HUDEP-2 (cell line): ENCODE measurements at regions not wholly inside any gene's neighbourhood (a gene's known extent, or its start where the extent isn't known, plus 50 kb on each side); places are given as distances from the start of the nearest gene placed in this dataset.

ENCODE experiments used
- DNase-seq, 76 experiments: peaks; one replicate each; lab custom pipeline; 2025; ENCODE audit not compliant: unreplicated experiment in 76 of 76; lab: John Stamatoyannopoulos, UW

DNA sequence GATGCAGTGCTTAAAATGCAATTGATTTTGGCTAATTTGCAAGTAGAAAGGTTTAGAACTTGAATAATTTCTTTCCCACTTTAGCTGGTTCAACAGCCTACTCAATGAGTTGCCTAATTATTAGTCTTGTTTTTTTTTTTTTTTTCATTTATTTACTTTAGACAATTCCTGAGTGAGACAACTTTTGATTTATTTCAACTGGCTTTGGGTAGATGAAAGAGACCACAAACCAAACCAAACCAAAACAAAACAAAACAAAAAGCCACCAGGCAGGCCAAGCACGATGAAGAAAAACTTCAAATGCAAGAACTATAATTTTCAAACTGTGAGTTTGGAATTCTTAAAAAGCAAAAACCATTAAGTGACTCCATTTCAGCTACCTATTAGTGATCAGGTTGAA, 469.9 kb downstream of the GBE1 start:
- no peak for DNase-seq

DNA sequence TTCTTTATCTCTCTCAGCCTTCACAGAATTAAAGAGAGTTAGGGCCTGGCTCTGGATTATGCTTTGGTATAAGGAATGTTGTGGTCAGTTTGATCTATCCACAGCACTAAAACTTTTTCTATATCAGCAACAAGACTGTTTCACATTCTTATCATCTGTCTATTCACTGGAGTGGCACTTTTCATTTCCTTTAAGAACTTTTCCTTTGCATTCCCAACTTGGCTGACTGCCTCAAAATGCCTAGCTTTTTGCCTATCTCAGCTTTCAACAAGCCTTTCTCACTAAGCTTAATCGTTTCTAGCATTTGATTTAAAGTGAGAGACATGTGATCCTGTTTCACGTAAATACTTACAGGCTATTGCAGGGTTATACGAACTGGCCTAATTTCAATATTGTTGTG, 471.8 kb downstream of the GBE1 start:
- DNase-seq: no peak

DNA sequence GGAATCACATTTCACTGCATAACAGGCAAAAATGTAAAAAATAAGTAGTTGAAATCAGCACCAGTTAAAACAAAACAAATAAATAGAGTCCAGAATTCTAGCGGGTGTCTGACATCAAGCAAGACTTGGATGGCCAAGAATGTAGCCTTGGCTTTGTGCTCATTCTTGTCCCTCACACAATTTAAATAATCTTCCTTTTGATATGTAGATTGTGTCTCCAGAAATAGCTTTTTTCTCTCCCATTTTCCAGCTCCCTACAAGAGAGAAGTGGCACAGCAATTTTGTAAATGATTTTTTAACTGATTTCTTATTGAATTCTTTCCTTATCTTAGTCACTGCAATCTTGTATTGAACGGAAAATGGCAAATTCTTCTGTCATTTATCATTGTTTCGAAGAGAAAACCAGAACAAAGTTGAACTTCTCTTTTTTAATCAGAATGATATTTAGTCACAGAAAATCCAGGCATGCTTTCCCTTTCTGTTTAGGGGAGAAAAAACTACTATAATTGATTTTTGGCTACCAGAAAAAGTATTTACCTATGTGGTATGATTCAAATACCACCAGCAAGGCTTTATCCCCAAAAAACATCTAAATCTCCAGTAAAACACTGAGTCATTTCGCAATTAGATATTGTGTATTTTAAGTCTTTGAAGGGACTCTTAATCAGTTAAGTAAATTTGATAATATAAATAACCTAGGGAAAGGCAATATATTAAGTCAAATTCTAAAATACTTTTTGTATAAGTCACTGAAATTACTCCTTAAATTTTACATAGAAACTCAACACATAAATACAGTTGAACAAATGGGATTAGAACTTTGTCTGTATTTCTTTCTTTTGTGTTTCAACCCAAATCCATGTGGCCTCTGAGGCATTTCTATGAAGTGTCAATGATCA, 481.7 kb downstream of the GBE1 start:
- no peak for DNase-seq

- DNase-seq: no peak
Observed at GRCh38 chr3:81277853-81278252, 483.6 kb downstream of the GBE1 start.

GRCh38 chr3:81274671-81275070, 486.8 kb downstream of the GBE1 start:
- DNase-seq: no peak

DNA sequence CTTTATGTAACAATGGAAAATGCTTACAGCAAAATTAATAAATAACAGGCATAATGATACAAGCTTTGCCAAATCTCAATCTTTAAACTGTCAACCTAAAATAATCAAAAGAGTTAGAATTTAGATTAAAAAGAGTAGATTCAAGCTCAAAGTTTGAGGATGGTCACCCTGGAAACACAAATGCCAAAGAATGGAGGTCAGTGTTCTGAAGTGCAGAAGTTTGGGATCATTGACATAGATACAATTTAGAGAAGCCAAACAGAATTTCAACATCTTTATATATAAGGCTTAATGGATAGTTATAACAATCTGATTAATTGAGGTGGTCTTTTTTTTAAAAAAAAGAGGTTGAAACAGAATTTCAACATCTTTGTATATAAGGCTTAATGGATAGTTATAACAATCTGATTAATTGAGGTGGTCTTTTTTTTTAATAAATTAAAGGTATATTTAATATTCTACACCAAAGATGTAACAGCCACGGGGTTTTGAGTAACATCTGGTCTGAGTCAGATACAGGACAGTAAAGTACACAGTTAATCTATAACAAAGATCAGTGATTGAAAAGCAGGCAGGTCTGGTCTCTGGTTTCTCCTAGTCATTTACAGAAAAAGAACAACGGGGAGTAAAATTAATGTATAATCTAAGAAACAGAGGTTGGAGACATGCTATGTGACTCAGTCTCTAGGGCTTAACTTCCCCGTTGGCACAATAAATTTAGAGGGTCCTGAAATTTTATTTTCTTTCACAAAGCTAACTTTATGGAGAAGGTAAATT, 490.7 kb downstream of the GBE1 start:
- DNase-seq: peak in 1 of 76 experiments; percentile 18

DNA sequence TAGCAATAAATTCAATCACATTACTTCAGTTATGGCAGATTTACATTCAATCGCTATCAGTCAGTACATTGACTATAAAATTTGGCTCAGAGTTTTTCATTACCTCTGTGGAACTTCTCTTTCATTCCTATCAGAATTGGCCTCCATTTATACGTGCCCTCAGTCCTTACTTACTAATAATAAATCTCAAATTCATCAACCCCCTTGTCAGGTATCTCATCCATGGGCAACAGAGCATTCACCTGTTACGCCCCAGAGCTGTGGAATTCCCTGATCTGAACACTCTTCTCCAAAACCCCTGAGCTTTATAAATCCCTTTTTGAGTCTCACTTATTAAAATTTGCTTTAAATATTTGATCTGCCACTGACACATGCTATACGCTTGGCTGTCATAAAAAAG, 492.9 kb downstream of the GBE1 start:
- DNase-seq: no peak

- no peak for DNase-seq
Observed at GRCh38 chr3:81261996-81262395, 499.4 kb downstream of the GBE1 start.

DNA sequence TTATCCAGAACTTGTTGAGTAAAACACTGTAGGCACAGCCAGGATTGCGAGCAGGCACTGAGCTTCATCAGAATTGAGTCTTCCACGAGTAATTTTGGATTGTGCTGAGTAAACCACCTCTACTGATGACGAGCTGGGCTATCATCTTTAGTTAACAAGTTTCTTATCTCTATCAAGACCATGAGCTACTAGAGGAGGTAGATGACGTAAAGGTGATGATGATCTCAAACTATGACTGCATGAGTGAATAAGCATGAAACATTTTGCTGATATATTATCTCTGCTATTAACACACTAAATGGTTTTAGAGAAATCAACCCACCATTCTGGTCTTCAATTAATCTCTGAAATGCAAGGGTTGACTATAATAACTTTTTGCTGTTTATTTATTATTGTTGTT, 506.0 kb downstream of the GBE1 start:
- DNase-seq: no peak

DNA sequence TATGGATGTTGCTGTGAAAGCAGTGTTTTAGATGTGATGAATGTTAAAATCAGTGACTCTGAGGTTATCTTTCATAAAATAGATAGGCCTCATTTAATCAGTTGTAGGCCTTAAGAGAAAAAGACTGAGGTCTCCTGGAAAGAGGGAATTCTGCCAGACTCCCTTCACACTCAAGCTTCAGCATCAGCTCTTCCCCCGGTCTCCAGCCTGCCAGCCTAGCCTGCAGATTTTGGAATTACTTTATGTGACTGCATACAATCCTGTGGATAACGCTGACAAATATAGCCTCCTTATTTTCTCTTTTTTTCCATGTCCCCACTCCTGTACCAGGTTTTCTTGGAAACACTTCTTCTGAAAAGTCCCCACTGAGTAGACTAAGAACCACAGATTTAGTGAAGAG, 510.3 kb downstream of the GBE1 start:
- DNase-seq: no peak

- DNase-seq: no peak
Observed at GRCh38 chr3:81249540-81250029, 511.9 kb downstream of the GBE1 start.

DNA sequence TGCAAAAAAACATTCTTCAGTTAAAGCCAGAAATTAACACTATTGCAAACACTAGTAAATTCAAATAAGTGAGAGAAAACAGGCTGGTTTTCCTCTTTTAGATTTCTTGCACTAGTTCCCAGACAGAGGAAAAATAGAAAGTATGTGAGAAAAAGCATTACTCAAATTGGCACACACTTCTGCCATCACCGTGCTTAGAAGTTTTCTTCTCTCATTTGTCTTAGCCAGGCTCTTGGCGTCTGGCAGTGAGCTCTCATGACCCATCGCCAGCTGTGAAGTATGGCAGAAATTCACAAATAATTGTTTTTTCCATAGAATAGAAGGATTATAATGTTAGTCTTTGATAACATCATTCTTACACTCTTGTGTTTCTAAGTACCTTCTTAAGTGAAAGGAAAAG, 515.9 kb downstream of the GBE1 start:
- DNase-seq: no peak

- DNase-seq: no peak
Observed at GRCh38 chr3:81245043-81245442, 516.4 kb downstream of the GBE1 start.

- DNase-seq: no peak
Observed at GRCh38 chr3:81244231-81244630, 517.2 kb downstream of the GBE1 start.

DNA sequence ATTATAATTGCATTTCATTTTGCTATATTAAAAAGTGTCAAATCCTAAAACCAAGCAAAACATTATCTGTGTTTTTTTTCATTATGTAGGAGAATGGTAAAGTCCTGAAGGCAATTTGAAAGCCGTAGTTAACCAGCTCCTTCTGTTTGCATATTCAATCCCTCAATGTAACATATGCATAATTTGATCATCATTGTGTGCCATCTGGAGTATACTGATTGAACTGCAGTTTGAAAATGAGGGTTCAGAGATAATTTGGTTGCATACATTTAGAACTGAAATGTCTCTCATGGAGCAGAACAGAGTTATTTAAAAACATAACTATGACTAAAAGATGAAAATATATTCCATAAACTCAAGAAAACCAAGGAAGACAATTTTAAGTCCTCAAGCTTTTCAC, 518.6 kb downstream of the GBE1 start:
- peak in 2 of 76 experiments; percentile 4 to 35 for DNase-seq

GRCh38 chr3:81237181-81237580, 524.3 kb downstream of the GBE1 start:
- DNase-seq: no peak

GRCh38 chr3:81218023-81218422, 543.4 kb downstream of the GBE1 start:
- DNase-seq: peak in 1 of 76 experiments; percentile 4

DNA sequence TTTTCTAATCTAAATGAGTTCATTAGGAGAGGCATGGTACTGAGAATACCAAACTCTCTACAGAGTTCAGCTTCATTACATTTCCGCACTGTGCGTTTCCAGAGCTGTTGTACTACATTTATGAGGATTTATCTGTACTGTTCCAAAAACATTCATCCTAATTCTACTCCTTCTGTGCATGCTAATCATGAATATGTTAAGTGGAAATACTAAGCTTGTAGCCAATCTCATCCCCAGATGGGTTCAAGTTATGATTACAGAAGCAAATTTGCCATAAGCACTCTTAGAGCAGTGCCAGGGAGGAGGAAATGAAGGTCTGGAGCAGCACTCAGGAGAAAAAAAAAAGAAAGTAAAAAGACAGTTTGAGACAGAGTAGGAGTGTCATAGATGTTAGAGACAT, 544.3 kb downstream of the GBE1 start:
- no peak for DNase-seq

GRCh38 chr3:81216192-81216591, 545.3 kb downstream of the GBE1 start:
- DNase-seq: no peak

- no peak for DNase-seq
Observed at GRCh38 chr3:81214631-81215030, 546.8 kb downstream of the GBE1 start.

DNA sequence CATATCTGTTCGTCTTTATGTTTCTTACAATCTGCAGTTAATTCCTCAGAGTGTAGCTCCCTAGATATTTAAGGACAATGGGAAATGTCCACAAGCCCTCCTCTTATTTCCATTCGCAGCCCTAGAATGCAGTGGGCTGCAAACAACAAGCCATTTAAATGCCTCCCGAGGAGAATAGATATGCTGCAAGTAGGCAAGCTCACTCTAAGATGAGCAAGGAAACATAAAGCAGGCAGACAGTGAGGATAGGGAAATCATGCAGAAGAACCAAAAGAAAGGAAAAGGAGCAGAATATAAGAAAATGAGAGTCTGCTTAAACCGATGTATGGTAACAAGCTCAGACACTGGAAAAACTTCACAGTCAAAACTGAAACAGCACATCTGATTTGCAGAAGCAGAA, 561.9 kb downstream of the GBE1 start:
- DNase-seq: no peak

DNA sequence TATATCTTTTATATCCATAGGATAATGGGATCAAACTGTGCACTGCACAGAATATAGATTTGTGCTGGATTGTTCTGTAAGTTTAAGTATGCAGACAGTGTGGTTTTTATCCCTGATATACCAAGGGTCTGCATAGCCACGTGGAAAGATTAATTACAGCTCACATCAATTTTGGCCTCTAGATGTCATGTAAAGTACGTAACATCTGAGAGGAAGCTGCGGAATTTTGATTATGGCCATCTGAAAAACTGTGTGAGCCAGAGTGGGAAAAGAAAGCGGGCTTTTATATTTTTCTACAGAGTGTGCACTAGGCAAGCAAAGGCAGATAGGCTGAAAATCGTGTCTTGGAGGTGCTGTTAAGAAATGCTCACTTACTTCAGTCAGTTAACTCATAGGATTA, 562.7 kb downstream of the GBE1 start:
- no peak for DNase-seq
